Upper lobe of left lung (tissue), 6 donors: ENCODE measurements at regions not wholly inside any gene's neighbourhood (a gene's known extent, or its start where the extent isn't known, plus 50 kb on each side); places are given as distances from the start of the nearest gene placed in this dataset.

Experiments used
- ATAC-seq, 2 donors: fragments of 200-7000 bp; cut with Tn5 transposase; one replicate each; pipeline ENCODE4 v1.9.1; 2022; ENCODE audit warnings: mild to moderate bottlenecking in 2 of 2, moderate library complexity in 2 of 2; ENCODE audit not compliant: low FRiP score in 2 of 2
- DNase-seq, 2 donors: peaks; one replicate each; pipeline ENCODE4 v3.0.0-alpha.2; 2019 to 2020
- H3K27ac ChIP-seq, 4 donors: fragments of 200-600 bp; sonication (generic); one replicate each; pipeline ENCODE4 v1.5.1; 2016 to 2019
- H3K27me3 ChIP-seq, 4 donors: fragments of 200-600 bp; sonication (generic); one replicate each; pipeline ENCODE4 v1.5.1; 2017 to 2019
- H3K36me3 ChIP-seq, 4 donors: fragments of 200-600 bp; sonication (generic); one replicate each; pipeline ENCODE4 v1.5.1; 2016 to 2019
- H3K4me1 ChIP-seq, 4 donors: fragments of 200-600 bp; sonication (generic); one replicate each; pipeline ENCODE4 v1.5.1; 2018 to 2019
- H3K4me3 ChIP-seq, 4 donors: fragments of 200-600 bp; sonication (generic); one replicate each; pipeline ENCODE4 v1.5.1; 2017 to 2019; ENCODE audit warnings: mild to moderate bottlenecking in 2 of 4, moderate library complexity in 1 of 4
- H3K9me3 ChIP-seq, 4 donors: fragments of 200-600 bp; sonication (generic); one replicate each; pipeline ENCODE4 v1.5.1; 2018 to 2019
- CTCF ChIP-seq, 6 experiments: fragments of 450-650 bp in 4 of 6; fragments of 200-600 bp in 2 of 6; sonication (generic) in 2 of 6; IDR thresholded peaks; one replicate each; pipeline ENCODE4 v1.5.1; 2016 to 2019; ENCODE audit warnings: antibody characterized with exemption in 6 of 6
- EP300 ChIP-seq, 4 donors: sonication (generic); formaldehyde crosslinking; IDR thresholded peaks; one replicate each; pipeline ENCODE4 v1.5.1; 2017; ENCODE audit warnings: antibody characterized with exemption in 4 of 4, control low read depth in 2 of 4
- POLR2A ChIP-seq, 4 donors: fragments of 450-650 bp; IDR thresholded peaks; one replicate each; pipeline ENCODE4 v1.5.1; 2016 to 2017; ENCODE audit warnings: antibody characterized with exemption in 4 of 4, mild to moderate bottlenecking in 2 of 4
- POLR2AphosphoS5 ChIP-seq, 2 donors: sonication (generic); formaldehyde crosslinking; IDR thresholded peaks; one replicate each; pipeline ENCODE4 v1.5.1; 2017; ENCODE audit warnings: antibody characterized with exemption in 2 of 2
- WGBS, 2 donors: methylation state at CpG; one replicate each; pipeline ENCODE4 v1.1.5; 2017 to 2018; 5-methylcytosine and 5-hydroxymethylcytosine counted together
- donor health status: DM: no; HTN: no; CAD: no; lungs with moderate emphysema.
- donor health status: DM: no; HTN: yes; CAD: no; lungs with severe emphysema.

- Histone ChIP-seq H3K27me3 (no peaks in the 10 kb centered on the region), H3K27ac (no peak overlapping the region), H3K4me3 (no peak overlapping the region), H3K36me3 (no peaks in the 10 kb centered on the region), H3K9me3 (no peaks in the 10 kb centered on the region), H3K4me1 (no peaks in the 10 kb centered on the region)
- DNase-seq = no peak
- TF ChIP-seq EP300 (IDR thresholded peaks at IDR 0.05) = no peak
- TF ChIP-seq POLR2AphosphoS5 (IDR thresholded peaks at IDR 0.05) = no peak
- no peak for TF ChIP-seq POLR2A (IDR thresholded peaks at IDR 0.05)
- TF ChIP-seq CTCF (IDR thresholded peaks at IDR 0.05) = no peak
- WGBS, 2 donors = 90 to 93% methylated on average over 5 of the region's 5 CpGs
- ATAC-seq = no peak
Observed at GRCh38 chr12:131535779-131536178, 175.1 kb upstream of the SFSWAP start.

- Histone ChIP-seq H3K9me3 (no peaks in the 10 kb centered on the region), H3K27ac (no peak overlapping the region), H3K36me3 (no peaks in the 10 kb centered on the region), H3K27me3 (no peaks in the 10 kb centered on the region), H3K4me3 (no peak overlapping the region), H3K4me1 (no peaks in the 10 kb centered on the region)
- ATAC-seq (no peak), DNase-seq (no peak)
- no peak for TF ChIP-seq POLR2A (IDR thresholded peaks at IDR 0.05)
- TF ChIP-seq CTCF (IDR thresholded peaks at IDR 0.05) = no peak
- no peak for TF ChIP-seq POLR2AphosphoS5 (IDR thresholded peaks at IDR 0.05)
- WGBS, 2 donors = 54 to 56% methylated on average over 8 to 11 of the region's 11 CpGs
Observed at GRCh38 chr12:131536337-131536736, 174.6 kb upstream of the SFSWAP start.

- no peaks in the 10 kb centered on the region for H3K9me3 ChIP-seq
- TF ChIP-seq POLR2AphosphoS5 (IDR thresholded peaks at IDR 0.05) = no peak
- no peak for TF ChIP-seq CTCF (IDR thresholded peaks at IDR 0.05)
- no peak for TF ChIP-seq EP300 (IDR thresholded peaks at IDR 0.05)
Observed at GRCh38 chr12:131536766-131537165, 174.1 kb upstream of the SFSWAP start.

GRCh38 chr12:131537267-131537958 is 173.5 kb upstream of the SFSWAP start:
- Histone ChIP-seq H3K27ac (no peak overlapping the region), H3K27me3 (no peaks in the 10 kb centered on the region), H3K4me1 (no peaks in the 10 kb centered on the region), H3K36me3 (no peaks in the 10 kb centered on the region), H3K4me3 (no peak overlapping the region), H3K9me3 (no peaks in the 10 kb centered on the region)
- TF ChIP-seq CTCF (IDR thresholded peaks at IDR 0.05) (no peak), POLR2AphosphoS5 (IDR thresholded peaks at IDR 0.05) (no peak), EP300 (IDR thresholded peaks at IDR 0.05) (no peak), POLR2A (IDR thresholded peaks at IDR 0.05) (no peak)
- no peak for DNase-seq
- ATAC-seq = no peak
- WGBS, 2 donors = 42 to 43% methylated on average over 7 to 11 of the region's 11 CpGs

More at GRCh38 chr12:131536766-131537165, 174.1 kb upstream of the SFSWAP start:
- Histone ChIP-seq H3K4me3 (no peak overlapping the region), H3K27ac (no peak overlapping the region), H3K27me3 (no peaks in the 10 kb centered on the region), H3K4me1 (no peaks in the 10 kb centered on the region), H3K36me3 (no peaks in the 10 kb centered on the region)
- ATAC-seq (peak in 1 of 2 donors; percentile 16), DNase-seq (no peak)
- 66 to 74% methylated on average over 12 to 13 of the region's 13 CpGs for WGBS, 2 donors

- Histone ChIP-seq H3K4me1 (no peaks in the 10 kb centered on the region), H3K36me3 (no peaks in the 10 kb centered on the region), H3K4me3 (no peak overlapping the region), H3K27ac (no peak overlapping the region), H3K9me3 (no peaks in the 10 kb centered on the region), H3K27me3 (no peaks in the 10 kb centered on the region)
- TF ChIP-seq CTCF (IDR thresholded peaks at IDR 0.05) (no peak), POLR2AphosphoS5 (IDR thresholded peaks at IDR 0.05) (no peak), EP300 (IDR thresholded peaks at IDR 0.05) (no peak), POLR2A (IDR thresholded peaks at IDR 0.05) (no peak)
- 96 to 97% methylated on average over 2 of the region's 2 CpGs for WGBS, 2 donors
- DNase-seq (no peak), ATAC-seq (no peak)
Observed at GRCh38 chr12:131539381-131539780, 171.5 kb upstream of the SFSWAP start.
